GM23248 (cell line): ENCODE measurements at regions not wholly inside any gene's neighbourhood (a gene's known extent, or its start where the extent isn't known, plus 50 kb on each side); places are given as distances from the start of the nearest gene placed in this dataset.

Source experiments
- EZH2 ChIP-seq: fragments of 200-600 bp; sonication (generic); IDR thresholded peaks from 2 replicates; pipeline ENCODE4 v1.6.1; 2018; ENCODE audit warnings: antibody characterized with exemption, mild to moderate bottlenecking; ENCODE audit not compliant: insufficient read depth, poor library complexity, severe bottlenecking
- EZH2phosphoT487 ChIP-seq: fragments of 200-600 bp; sonication (generic); IDR thresholded peaks from 2 replicates; pipeline ENCODE4 v1.6.1; 2018; ENCODE audit warnings: antibody characterized with exemption, moderate library complexity, mild to moderate bottlenecking, low read depth; ENCODE audit not compliant: insufficient read depth

- TF ChIP-seq EZH2 (no peak), EZH2phosphoT487 (no peak)
These were observed 1060.6 kb upstream of the CDH8 start for GRCh38 chr16:63096857-63097256.
